OCI-LY1 (cell line): ENCODE measurements at regions not wholly inside any gene's neighbourhood (a gene's known extent, or its start where the extent isn't known, plus 50 kb on each side); places are given as distances from the start of the nearest gene placed in this dataset.

Experiments used
- H2AFZ ChIP-seq: fragments of 200-600 bp; sonication (generic), shearing (Covaris generic); 2 replicates; pipeline ENCODE4 v1.6.0; 2014; ENCODE audit warnings: antibody characterized with exemption, mild to moderate bottlenecking, low read length
- H3F3A ChIP-seq: fragments of 200-600 bp; sonication (generic), shearing (Covaris generic); 2 replicates; pipeline ENCODE4 v1.6.0; 2014; ENCODE audit warnings: mild to moderate bottlenecking, antibody characterized with exemption, low read length, moderate library complexity; ENCODE audit not compliant: insufficient read depth
- H3K27ac ChIP-seq: fragments of 200-600 bp; sonication (generic); 2 replicates; pipeline ENCODE4 v1.5.1; 2014; ENCODE audit warnings: low read length, mixed run types, mild to moderate bottlenecking, low read depth; ENCODE audit not compliant: poor library complexity, severe bottlenecking
- H3K27me3 ChIP-seq: fragments of 200-600 bp; sonication (generic); 2 replicates; pipeline ENCODE4 v1.6.0; 2014; ENCODE audit warnings: antibody characterized with exemption, mild to moderate bottlenecking, low read length, moderate library complexity; ENCODE audit not compliant: insufficient read depth
- H3K36me3 ChIP-seq: fragments of 200-600 bp; sonication (generic); 2 replicates; pipeline ENCODE4 v1.6.1; 2014; ENCODE audit warnings: mild to moderate bottlenecking, antibody characterized with exemption, low read length, moderate library complexity, mixed read lengths; ENCODE audit not compliant: insufficient read depth
- H3K4me1 ChIP-seq: fragments of 200-600 bp; sonication (generic); 2 replicates; pipeline ENCODE4 v1.5.1; 2014; ENCODE audit warnings: mild to moderate bottlenecking, low read length, moderate library complexity; ENCODE audit not compliant: insufficient read depth, severe bottlenecking
- H3K4me2 ChIP-seq: fragments of 200-600 bp; sonication (generic), shearing (Covaris generic); 2 replicates; pipeline ENCODE4 v1.6.1; 2014; ENCODE audit warnings: low read length
- H3K4me3 ChIP-seq: fragments of 200-600 bp; sonication (generic); 2 replicates; pipeline ENCODE4 v1.5.1; 2014; ENCODE audit warnings: low read length, low read depth, mild to moderate bottlenecking, mixed read lengths; ENCODE audit not compliant: poor library complexity, severe bottlenecking
- H3K79me2 ChIP-seq: fragments of 200-600 bp; shearing (Covaris generic); 2 replicates; pipeline ENCODE4 v1.6.1; 2016; ENCODE audit warnings: mixed run types, low read length, mixed read lengths; ENCODE audit not compliant: insufficient read depth
- H3K9ac ChIP-seq: fragments of 200-600 bp; sonication (generic), shearing (Covaris generic); 2 replicates; pipeline ENCODE4 v1.6.1; 2014; ENCODE audit warnings: mild to moderate bottlenecking, low read length, mixed read lengths
- H3K9me2 ChIP-seq: fragments of 200-600 bp; sonication (generic), shearing (Covaris generic); 2 replicates; pipeline ENCODE4 v1.6.1; 2014; ENCODE audit warnings: low read depth, mild to moderate bottlenecking, low read length, mixed read lengths
- H3K9me3 ChIP-seq: fragments of 200-600 bp; shearing (Covaris generic); 2 replicates; pipeline ENCODE4 v1.6.1; 2014; ENCODE audit warnings: low read length, mixed read lengths
- H4K20me1 ChIP-seq: fragments of 200-600 bp; sonication (generic), shearing (Covaris generic); 2 replicates; pipeline ENCODE4 v1.6.0; 2016; ENCODE audit warnings: mild to moderate bottlenecking, low read length; ENCODE audit not compliant: insufficient read depth
- CTCF ChIP-seq: fragments of 200-600 bp; sonication (generic), shearing (Covaris generic); IDR thresholded peaks from 2 replicates; pipeline ENCODE4 v1.5.1; 2017; ENCODE audit warnings: mild to moderate bottlenecking, antibody characterized with exemption, low read length, moderate library complexity, mixed read lengths
- EZH2 ChIP-seq: fragments of 200-600 bp; sonication (generic), shearing (Covaris generic); IDR thresholded peaks from 2 replicates; pipeline ENCODE4 v1.8.0; 2017; ENCODE audit warnings: borderline replicate concordance, mixed run types, mild to moderate bottlenecking, antibody characterized with exemption, low read length, moderate library complexity, mixed read lengths

- no peaks in the 10 kb centered on the region for H3K9me2 ChIP-seq
- H2AFZ ChIP-seq, result no peak overlapping the region
- no peak overlapping the region for H3K9ac ChIP-seq
Measured at GRCh38 chr4:182015893-182016292, 227.3 kb upstream of the TENM3 start.

GRCh38 chr4:182017038-182017437 is 226.2 kb upstream of the TENM3 start:
- no peak overlapping the region for H2AFZ ChIP-seq
- H3K27me3 ChIP-seq, result no peaks in the 10 kb centered on the region
- no peaks in the 10 kb centered on the region for H3K36me3 ChIP-seq
- no peak overlapping the region for H3K4me2 ChIP-seq
- H3F3A ChIP-seq, result no peaks in the 10 kb centered on the region
- H3K9me2 ChIP-seq, result no peaks in the 10 kb centered on the region
- H4K20me1 ChIP-seq, result no peaks in the 10 kb centered on the region
- H3K79me2 ChIP-seq, result no peaks in the 10 kb centered on the region
- H3K9ac ChIP-seq, result no peak overlapping the region
- H3K27ac ChIP-seq, result no peak overlapping the region
- H3K4me1 ChIP-seq, result no peaks in the 10 kb centered on the region
- no peak for TF ChIP-seq EZH2
- no peak for TF ChIP-seq CTCF
- no peaks in the 10 kb centered on the region for H3K9me3 ChIP-seq
- H3K4me3 ChIP-seq, result no peak overlapping the region

More at GRCh38 chr4:182015893-182016292, 227.3 kb upstream of the TENM3 start:
- H3K36me3 ChIP-seq, result no peaks in the 10 kb centered on the region
- TF ChIP-seq EZH2, result no peak
- TF ChIP-seq CTCF, result no peak
- H3K79me2 ChIP-seq, result no peaks in the 10 kb centered on the region
- H3K4me2 ChIP-seq, result no peak overlapping the region
- H3K4me1 ChIP-seq, result no peaks in the 10 kb centered on the region
- no peaks in the 10 kb centered on the region for H3K27me3 ChIP-seq
- no peaks in the 10 kb centered on the region for H3K9me3 ChIP-seq
- no peak overlapping the region for H3K4me3 ChIP-seq
- no peak overlapping the region for H3K27ac ChIP-seq
- H4K20me1 ChIP-seq, result no peaks in the 10 kb centered on the region
- no peaks in the 10 kb centered on the region for H3F3A ChIP-seq

GRCh38 chr4:182018691-182019090 is 224.5 kb upstream of the TENM3 start:
- no peak for TF ChIP-seq EZH2
- no peak for TF ChIP-seq CTCF
- Histone ChIP-seq H3K9me2 (no peaks in the 10 kb centered on the region), H3K36me3 (no peaks in the 10 kb centered on the region), H3K9me3 (no peaks in the 10 kb centered on the region), H3K9ac (no peak overlapping the region), H2AFZ (no peak overlapping the region), H3K27me3 (no peaks in the 10 kb centered on the region), H3K79me2 (no peaks in the 10 kb centered on the region), H3K27ac (no peak overlapping the region), H3K4me2 (no peak overlapping the region), H3F3A (no peaks in the 10 kb centered on the region), H3K4me3 (no peak overlapping the region), H3K4me1 (no peaks in the 10 kb centered on the region), H4K20me1 (no peaks in the 10 kb centered on the region)
